ENCODE measurements at regions not wholly inside any gene's neighbourhood (a gene's known extent, or its start where the extent isn't known, plus 50 kb on each side); places are given as distances from the start of the nearest gene placed in this dataset.

- no peak overlapping the region for H3K14ac ChIP-seq (ENCODE audit: insufficient read depth, low read length)
- H2AFZ ChIP-seq (ENCODE audit: low read length) = no peak overlapping the region
- Mint-ChIP-seq H3K9me3 (no peaks in the 10 kb centered on the region), H3K4me1 (peaks cover 44 to 55% of the 10 kb centered on the region in 2 experiments), H3K36me3 (ENCODE audit: insufficient read depth in 1 of 3, low read depth in 3 of 3) (peaks cover 4 to 9% (median 6%) of the 10 kb centered on the region in 3 experiments; a peak in 6 of 7 replicates), H3K4me3 (no peak overlapping the region), H3K27ac (no peak overlapping the region), H3K27me3 (ENCODE audit: low read depth) (no peaks in the 10 kb centered on the region)
- no peak overlapping the region for H4K8ac ChIP-seq (replicated peaks; ENCODE audit: insufficient read length, low read depth, low read length)
- no peak overlapping the region for H3K27ac ChIP-seq (ENCODE audit: insufficient read length, low read depth, low read length)
- H2BK120ac ChIP-seq (ENCODE audit: low read depth, low read length, poor library complexity, severe bottlenecking) = no peak overlapping the region
- no peak for DNase-seq
- no peak overlapping the region for H4K91ac ChIP-seq (ENCODE audit: insufficient read length, low read depth, low read length)
- H3T11ph ChIP-seq (ENCODE audit: low read length) = no peak overlapping the region
- no peaks in the 10 kb centered on the region for H3K27me3 ChIP-seq (ENCODE audit: insufficient read depth, low read length)
- no peaks in the 10 kb centered on the region for H3K79me1 ChIP-seq (ENCODE audit: insufficient read depth, low read depth, low read length, poor library complexity, severe bottlenecking)
- H3K23me2 ChIP-seq (ENCODE audit: insufficient read length, low read depth, low read length, poor library complexity, severe bottlenecking) = no peaks in the 10 kb centered on the region
- no peak overlapping the region for H2BK20ac ChIP-seq (ENCODE audit: low read depth, low read length, poor library complexity, severe bottlenecking)
- H3K79me2 ChIP-seq (ENCODE audit: insufficient read depth, low read length) = no peaks in the 10 kb centered on the region
- H4K5ac ChIP-seq (ENCODE audit: insufficient read length, low read depth, low read length) = no peak overlapping the region
- no CpG with 5 or more reads among the region's 7 CpGs for WGBS (ENCODE audit: extremely low coverage, insufficient read length, low lambda C conversion rate)
- H3K9me3 ChIP-seq (ENCODE audit: control insufficient read depth, low read depth, low read length) = no peaks in the 10 kb centered on the region
- no peak for TF ChIP-seq CTCF (conservative IDR thresholded peaks at IDR 0.05)
- no peak overlapping the region for H2BK12ac ChIP-seq (ENCODE audit: insufficient read length, low read depth, low read length)
- H3K18ac ChIP-seq (ENCODE audit: insufficient read length, low read depth, low read length) = no peak overlapping the region
- H2BK15ac ChIP-seq (ENCODE audit: low read depth, low read length) = no peak overlapping the region
- H3K4ac ChIP-seq (ENCODE audit: low read depth, low read length) = no peak overlapping the region
- H2BK5ac ChIP-seq (ENCODE audit: insufficient read length, low read length) = no peak overlapping the region
- peaks cover 15% of the 10 kb centered on the region; the same call in 1 of the 2 replicates for H3K4me1 ChIP-seq (ENCODE audit: insufficient read depth, low read length)
- H2AK5ac ChIP-seq (ENCODE audit: insufficient read length, low read length) = no peak overlapping the region
- H3K23ac ChIP-seq (ENCODE audit: insufficient read length, low read depth, low read length) = no peak overlapping the region
- no peak overlapping the region for H3K9ac ChIP-seq (ENCODE audit: extremely low read depth, insufficient read length, low read length)
- no peak overlapping the region for H3K56ac ChIP-seq (ENCODE audit: insufficient read length, low read depth, low read length)
- H4K20me1 ChIP-seq (ENCODE audit: control insufficient read depth, insufficient read depth, insufficient read length) = no peaks in the 10 kb centered on the region
- H3K4me2 ChIP-seq (ENCODE audit: insufficient read depth, insufficient read length, low read length) = no peak overlapping the region
These were observed 476.8 kb downstream of the SHQ1 start for GRCh38 chr3:72371431-72371830.

Data from H9 (cell line).